ENCODE measurements at regions not wholly inside any gene's neighbourhood (a gene's known extent, or its start where the extent isn't known, plus 50 kb on each side); places are given as distances from the start of the nearest gene placed in this dataset.

DNA sequence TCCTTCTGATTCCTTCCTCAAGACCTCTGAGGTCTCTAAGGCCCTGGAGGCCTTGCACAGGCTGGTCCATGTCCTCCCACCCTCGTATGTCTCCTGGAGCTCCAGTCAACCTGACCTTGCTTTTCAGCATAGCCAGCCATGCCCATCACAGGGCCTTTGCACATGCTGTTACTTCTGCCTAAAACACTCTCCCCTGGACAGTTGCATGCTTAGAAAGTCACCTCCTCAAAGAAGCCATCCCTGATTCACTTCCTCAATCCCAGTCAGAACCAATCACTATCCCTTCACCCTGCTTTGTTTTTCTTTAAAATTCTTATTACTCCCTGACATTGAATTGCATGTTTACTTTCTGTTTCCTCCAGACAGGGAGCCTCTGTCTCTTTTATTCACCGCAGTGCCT is 322.1 kb upstream of the CCL2 start:
- TF ChIP-seq POLR2A (IDR thresholded peaks at IDR 0.05; ENCODE audit: low read depth, low read length) (no peak), EP300 (IDR thresholded peaks at IDR 0.05; ENCODE audit: borderline replicate concordance in 1 of 2, control insufficient read depth in 1 of 2, low read depth in 2 of 2, low read length in 2 of 2) (no peak), NR2C1 (IDR thresholded peaks at IDR 0.05) (no peak), RAD21 (IDR thresholded peaks at IDR 0.05; ENCODE audit: insufficient read depth, low read depth, low read length) (no peak), MXI1 (IDR thresholded peaks at IDR 0.05; ENCODE audit: low read depth, low read length) (no peak), EGR1 (IDR thresholded peaks at IDR 0.05; ENCODE audit: borderline replicate concordance in 1 of 2, low read depth in 2 of 2, low read length in 2 of 2) (no peak), TCF12 (IDR thresholded peaks at IDR 0.05; ENCODE audit: low read depth, low read length) (no peak), BCL11A (IDR thresholded peaks at IDR 0.05; ENCODE audit: low read depth, low read length) (no peak), CREB1 (IDR thresholded peaks at IDR 0.05; ENCODE audit: low read depth) (no peak), CEBPZ (IDR thresholded peaks at IDR 0.05; ENCODE audit: low read depth, low read length) (no peak), RAD51 (IDR thresholded peaks at IDR 0.05) (no peak), CTCF (IDR thresholded peaks at IDR 0.05 in 2 of 3, conservative IDR thresholded peaks at IDR 0.05 in 1 of 3; ENCODE audit: control insufficient read depth in 2 of 3, extremely low read depth in 1 of 3, insufficient read depth in 1 of 3, low read depth in 3 of 3, low read length in 3 of 3) (no peak), TAF1 (IDR thresholded peaks at IDR 0.05; ENCODE audit: borderline replicate concordance, low read depth, low read length) (no peak), CHD2 (IDR thresholded peaks at IDR 0.05; ENCODE audit: borderline replicate concordance, low read depth, low read length) (no peak)

All from GM12878 (cell line).